ENCODE measurements at regions not wholly inside any gene's neighbourhood (a gene's known extent, or its start where the extent isn't known, plus 50 kb on each side); places are given as distances from the start of the nearest gene placed in this dataset.

DNA sequence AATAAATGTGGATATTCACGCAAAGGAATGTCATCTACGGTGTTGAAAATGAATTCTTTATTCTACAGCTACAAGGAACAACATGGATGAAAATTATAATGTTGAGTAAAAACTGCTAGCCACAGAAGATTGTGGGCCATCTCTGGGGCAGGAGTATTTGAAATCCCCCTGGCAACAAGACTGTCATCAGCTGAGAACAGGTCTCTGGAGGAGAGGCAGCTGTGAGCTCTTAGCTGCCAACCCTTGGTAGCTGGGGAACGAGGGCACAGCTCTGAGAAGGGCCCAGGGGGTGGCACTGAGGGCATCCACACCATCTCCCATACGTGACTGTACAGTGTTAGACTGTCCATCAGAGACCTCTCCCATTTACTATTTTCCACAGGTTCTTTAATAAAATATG is 340.1 kb upstream of the MGMT start:
- H3K9ac ChIP-seq: no peak overlapping the region
- no peaks in the 10 kb centered on the region for H3K27me3 ChIP-seq (ENCODE audit: control insufficient read depth, insufficient read depth, low read length)
- H3K4me1 ChIP-seq: no peaks in the 10 kb centered on the region
- H3K4me2 ChIP-seq (ENCODE audit: low read length): no peak overlapping the region
- H3K79me2 ChIP-seq: no peaks in the 10 kb centered on the region
- no peak overlapping the region for H3K4me3 ChIP-seq (ENCODE audit: low read depth, low read length)
- no peaks in the 10 kb centered on the region for H3K36me3 ChIP-seq (ENCODE audit: control insufficient read depth, insufficient read depth, low read length)
- no peak overlapping the region for H2AFZ ChIP-seq
- no peaks in the 10 kb centered on the region for H3K9me3 ChIP-seq (ENCODE audit: control insufficient read depth, low read length)
- TF ChIP-seq, protein P1, sequence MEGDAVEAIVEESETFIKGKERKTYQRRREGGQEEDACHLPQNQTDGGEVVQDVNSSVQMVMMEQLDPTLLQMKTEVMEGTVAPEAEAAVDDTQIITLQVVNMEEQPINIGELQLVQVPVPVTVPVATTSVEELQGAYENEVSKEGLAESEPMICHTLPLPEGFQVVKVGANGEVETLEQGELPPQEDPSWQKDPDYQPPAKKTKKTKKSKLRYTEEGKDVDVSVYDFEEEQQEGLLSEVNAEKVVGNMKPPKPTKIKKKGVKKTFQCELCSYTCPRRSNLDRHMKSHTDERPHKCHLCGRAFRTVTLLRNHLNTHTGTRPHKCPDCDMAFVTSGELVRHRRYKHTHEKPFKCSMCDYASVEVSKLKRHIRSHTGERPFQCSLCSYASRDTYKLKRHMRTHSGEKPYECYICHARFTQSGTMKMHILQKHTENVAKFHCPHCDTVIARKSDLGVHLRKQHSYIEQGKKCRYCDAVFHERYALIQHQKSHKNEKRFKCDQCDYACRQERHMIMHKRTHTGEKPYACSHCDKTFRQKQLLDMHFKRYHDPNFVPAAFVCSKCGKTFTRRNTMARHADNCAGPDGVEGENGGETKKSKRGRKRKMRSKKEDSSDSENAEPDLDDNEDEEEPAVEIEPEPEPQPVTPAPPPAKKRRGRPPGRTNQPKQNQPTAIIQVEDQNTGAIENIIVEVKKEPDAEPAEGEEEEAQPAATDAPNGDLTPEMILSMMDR (IDR thresholded peaks at IDR 0.05): no peak
- no peak overlapping the region for H3K27ac ChIP-seq

DNA sequence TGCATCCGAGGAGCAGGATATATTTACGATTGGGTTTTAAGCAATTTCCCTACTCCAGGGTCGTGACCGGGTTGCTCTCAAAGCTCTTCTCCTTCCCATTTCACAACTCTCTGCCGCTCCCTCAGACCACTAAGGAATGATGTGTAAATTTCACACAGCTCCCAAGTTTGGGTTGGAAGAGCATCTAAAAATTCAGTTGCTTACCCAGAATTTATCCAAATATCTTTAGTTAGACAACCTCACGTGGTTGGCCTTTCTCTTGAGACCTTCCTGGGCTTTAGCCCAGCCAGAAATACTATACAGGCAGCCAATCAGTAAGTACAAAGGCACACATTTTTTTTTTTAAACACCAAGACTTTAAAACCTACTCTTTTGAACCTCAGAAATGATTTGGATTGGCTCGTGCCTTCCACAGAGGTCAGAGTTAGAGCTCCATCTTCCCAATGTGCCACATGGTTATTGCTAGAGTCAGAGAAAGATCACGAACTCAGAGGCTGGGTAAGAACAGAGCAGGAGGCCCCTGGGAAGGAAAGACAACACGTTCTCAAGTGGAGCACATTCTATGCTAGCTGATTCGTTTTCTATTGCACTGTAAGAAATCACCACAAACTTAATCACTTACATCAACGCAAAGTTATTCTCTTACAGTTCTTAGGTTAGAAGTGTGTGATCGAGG is 335.4 kb upstream of the MGMT start:
- Histone ChIP-seq H3K9me3 (ENCODE audit: control insufficient read depth, low read length) (no peaks in the 10 kb centered on the region), H3K4me1 (no peaks in the 10 kb centered on the region), H3K9ac (no peak overlapping the region), H3K36me3 (ENCODE audit: control insufficient read depth, insufficient read depth, low read length) (no peaks in the 10 kb centered on the region), H3K27ac (no peak overlapping the region), H3K4me3 (ENCODE audit: low read depth, low read length) (no peak overlapping the region), H3K4me2 (ENCODE audit: low read length) (no peak overlapping the region), H3K79me2 (no peaks in the 10 kb centered on the region), H3K27me3 (ENCODE audit: control insufficient read depth, insufficient read depth, low read length) (no peaks in the 10 kb centered on the region), H2AFZ (no peak overlapping the region)
- TF ChIP-seq, protein P1 (IDR thresholded peaks at IDR 0.05): no peak

GRCh38 chr10:129133856-129134255 is 333.2 kb upstream of the MGMT start:
- no peaks in the 10 kb centered on the region for H3K4me1 ChIP-seq
- H3K27me3 ChIP-seq (ENCODE audit: control insufficient read depth, insufficient read depth, low read length): no peaks in the 10 kb centered on the region
- TF ChIP-seq, protein P1 (IDR thresholded peaks at IDR 0.05): no peak

GRCh38 chr10:129134371-129134770 is 332.7 kb upstream of the MGMT start:
- Histone ChIP-seq H3K4me3 (ENCODE audit: low read depth, low read length) (no peak overlapping the region), H3K9me3 (ENCODE audit: control insufficient read depth, low read length) (no peaks in the 10 kb centered on the region), H2AFZ (no peak overlapping the region), H3K4me1 (no peaks in the 10 kb centered on the region), H3K4me2 (ENCODE audit: low read length) (no peak overlapping the region), H3K9ac (no peak overlapping the region), H3K27me3 (ENCODE audit: control insufficient read depth, insufficient read depth, low read length) (no peaks in the 10 kb centered on the region), H3K27ac (no peak overlapping the region), H3K79me2 (no peaks in the 10 kb centered on the region), H3K36me3 (ENCODE audit: control insufficient read depth, insufficient read depth, low read length) (no peaks in the 10 kb centered on the region)
- TF ChIP-seq, protein P1 (IDR thresholded peaks at IDR 0.05): no peak

More at GRCh38 chr10:129133856-129134255, 333.2 kb upstream of the MGMT start:
- Histone ChIP-seq H2AFZ (no peak overlapping the region), H3K4me3 (ENCODE audit: low read depth, low read length) (no peak overlapping the region), H3K79me2 (no peaks in the 10 kb centered on the region), H3K9me3 (ENCODE audit: control insufficient read depth, low read length) (no peaks in the 10 kb centered on the region), H3K36me3 (ENCODE audit: control insufficient read depth, insufficient read depth, low read length) (no peaks in the 10 kb centered on the region), H3K27ac (no peak overlapping the region), H3K4me2 (ENCODE audit: low read length) (no peak overlapping the region), H3K9ac (no peak overlapping the region)

DNA sequence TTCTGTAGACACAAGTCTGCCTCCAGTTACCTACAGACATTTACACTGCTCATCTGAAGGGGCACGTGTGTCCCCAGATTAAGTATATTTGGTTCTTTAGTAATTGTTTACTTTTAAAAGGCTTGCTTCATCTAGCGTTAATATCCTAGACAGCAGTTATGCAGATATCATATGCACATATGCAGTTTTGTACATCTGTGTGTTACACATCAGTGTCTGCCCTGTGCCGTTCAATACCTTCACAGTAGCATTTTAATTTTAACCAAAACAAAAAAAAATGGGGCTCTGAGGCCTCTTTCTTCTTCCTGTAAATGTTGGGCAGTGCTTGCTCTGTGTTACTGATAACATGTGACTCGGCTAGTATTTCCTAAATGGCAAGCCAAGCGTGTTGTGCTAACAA is 331.4 kb upstream of the MGMT start:
- no peaks in the 10 kb centered on the region for H3K27me3 ChIP-seq (ENCODE audit: control insufficient read depth, insufficient read depth, low read length)
- no peaks in the 10 kb centered on the region for H3K9me3 ChIP-seq (ENCODE audit: control insufficient read depth, low read length)
- H3K79me2 ChIP-seq: no peaks in the 10 kb centered on the region
- H3K4me2 ChIP-seq (ENCODE audit: low read length): no peak overlapping the region
- no peak overlapping the region for H3K4me3 ChIP-seq (ENCODE audit: low read depth, low read length)
- no peaks in the 10 kb centered on the region for H3K4me1 ChIP-seq
- H3K27ac ChIP-seq: no peak overlapping the region
- H2AFZ ChIP-seq: no peak overlapping the region
- no peaks in the 10 kb centered on the region for H3K36me3 ChIP-seq (ENCODE audit: control insufficient read depth, insufficient read depth, low read length)
- TF ChIP-seq, protein P1 (IDR thresholded peaks at IDR 0.05): no peak
- no peak overlapping the region for H3K9ac ChIP-seq

All from parathyroid adenoma (tissue), 2 donors.